ENCODE measurements at regions not wholly inside any gene's neighbourhood (a gene's known extent, or its start where the extent isn't known, plus 50 kb on each side); places are given as distances from the start of the nearest gene placed in this dataset.

GRCh38 chr11:119807402-119807801 lies 78.4 kb upstream of the NECTIN1 start:
- Histone ChIP-seq H3K36me3 (ENCODE audit: insufficient read depth, low read length) (no peaks in the 10 kb centered on the region), H3K4me1 (ENCODE audit: insufficient read depth, low read length) (no peaks in the 10 kb centered on the region), H3K9me3 (ENCODE audit: control insufficient read depth in 1 of 2, low read length in 2 of 2) (no peaks in the 10 kb centered on the region), H3K4me3 (ENCODE audit: low read length in 2 of 2) (no peak overlapping the region), H3K27ac (ENCODE audit: low read depth, low read length) (no peak overlapping the region), H3K27me3 (ENCODE audit: insufficient read depth, low read length) (no peaks in the 10 kb centered on the region)
- intact Hi-C loops (cut with micrococcal nuclease), result no loop called here
- CTCF ChIA-PET (ENCODE audit: partially characterized antibody), result no interaction called here
- POLR2A ChIA-PET (ENCODE audit: partially characterized antibody), result no interaction called here
- Mint-ChIP-seq H3K36me3 (no peaks in the 10 kb centered on the region), H3K4me1 (no peaks in the 10 kb centered on the region), H3K9me3 (no peaks in the 10 kb centered on the region), H3K4me3 (no peak overlapping the region), H3K27ac (no peak overlapping the region), H3K27me3 (peaks cover 0 to 4% of the 10 kb centered on the region in 2 donors)
- DNase-seq, result no peak

GRCh38 chr11:119806064-119806915 lies 77.3 kb upstream of the NECTIN1 start:
- Histone ChIP-seq H3K27ac (ENCODE audit: low read depth, low read length) (no peak overlapping the region), H3K4me3 (ENCODE audit: low read length in 2 of 2) (no peak overlapping the region), H3K27me3 (ENCODE audit: insufficient read depth, low read length) (no peaks in the 10 kb centered on the region), H3K9me3 (ENCODE audit: control insufficient read depth in 1 of 2, low read length in 2 of 2) (no peaks in the 10 kb centered on the region), H3K36me3 (ENCODE audit: insufficient read depth, low read length) (no peaks in the 10 kb centered on the region), H3K4me1 (ENCODE audit: insufficient read depth, low read length) (no peaks in the 10 kb centered on the region)
- CTCF ChIA-PET (ENCODE audit: partially characterized antibody), result no interaction called here
- H3K27ac Mint-ChIP-seq, result no peak overlapping the region
- intact Hi-C loops (cut with micrococcal nuclease), result no loop called here
- no peaks in the 10 kb centered on the region for H3K4me1 Mint-ChIP-seq
- no peak overlapping the region for H3K4me3 Mint-ChIP-seq
- POLR2A ChIA-PET (ENCODE audit: partially characterized antibody), result no interaction called here
- no peak for DNase-seq
- H3K27me3 Mint-ChIP-seq, result peaks cover 0 to 7% of the 10 kb centered on the region in 2 donors
- no peaks in the 10 kb centered on the region for H3K9me3 Mint-ChIP-seq
- no peaks in the 10 kb centered on the region for H3K36me3 Mint-ChIP-seq

- H3K27me3 Mint-ChIP-seq, result peaks cover 0 to 7% of the 10 kb centered on the region in 2 donors
- no peaks in the 10 kb centered on the region for H3K4me1 Mint-ChIP-seq
- H3K36me3 Mint-ChIP-seq, result no peaks in the 10 kb centered on the region
- Histone ChIP-seq H3K36me3 (ENCODE audit: insufficient read depth, low read length) (no peaks in the 10 kb centered on the region), H3K27ac (ENCODE audit: low read depth, low read length) (no peak overlapping the region), H3K4me3 (ENCODE audit: low read length in 2 of 2) (no peak overlapping the region), H3K9me3 (ENCODE audit: control insufficient read depth in 1 of 2, low read length in 2 of 2) (no peaks in the 10 kb centered on the region), H3K27me3 (ENCODE audit: insufficient read depth, low read length) (no peaks in the 10 kb centered on the region), H3K4me1 (ENCODE audit: insufficient read depth, low read length) (no peaks in the 10 kb centered on the region)
- intact Hi-C loops (cut with micrococcal nuclease), result no loop called here
- H3K27ac Mint-ChIP-seq, result no peak overlapping the region
- ChIA-PET CTCF (ENCODE audit: partially characterized antibody) (no interaction called here), POLR2A (ENCODE audit: partially characterized antibody) (no interaction called here)
- H3K4me3 Mint-ChIP-seq, result no peak overlapping the region
- H3K9me3 Mint-ChIP-seq, result no peaks in the 10 kb centered on the region
- DNase-seq, result no peak
Observed at GRCh38 chr11:119805663-119806062, 76.7 kb upstream of the NECTIN1 start.

GRCh38 chr11:119804698-119805097 lies 75.7 kb upstream of the NECTIN1 start:
- ChIA-PET CTCF (ENCODE audit: partially characterized antibody) (no interaction called here), POLR2A (ENCODE audit: partially characterized antibody) (no interaction called here)
- no peaks in the 10 kb centered on the region for H3K9me3 ChIP-seq (ENCODE audit: control insufficient read depth in 1 of 2, low read length in 2 of 2)
- intact Hi-C loops (cut with micrococcal nuclease), result no loop called here
- H3K27ac ChIP-seq (ENCODE audit: low read depth, low read length), result no peak overlapping the region
- no peak overlapping the region for H3K27ac Mint-ChIP-seq
- no peaks in the 10 kb centered on the region for H3K27me3 ChIP-seq (ENCODE audit: insufficient read depth, low read length)
- peaks cover 0 to 9% of the 10 kb centered on the region in 2 donors for H3K27me3 Mint-ChIP-seq
- DNase-seq, result no peak
- no peaks in the 10 kb centered on the region for H3K4me1 ChIP-seq (ENCODE audit: insufficient read depth, low read length)
- no peak overlapping the region for H3K4me3 Mint-ChIP-seq
- H3K4me3 ChIP-seq (ENCODE audit: low read length in 2 of 2), result no peak overlapping the region
- no peaks in the 10 kb centered on the region for H3K4me1 Mint-ChIP-seq
- no peaks in the 10 kb centered on the region for H3K36me3 ChIP-seq (ENCODE audit: insufficient read depth, low read length)
- no peaks in the 10 kb centered on the region for H3K9me3 Mint-ChIP-seq
- H3K36me3 Mint-ChIP-seq, result no peaks in the 10 kb centered on the region

GRCh38 chr11:119803726-119804294 lies 74.8 kb upstream of the NECTIN1 start:
- H3K27me3 Mint-ChIP-seq, result peaks cover 3 to 12% of the 10 kb centered on the region in 2 donors

GRCh38 chr11:119803139-119803538 lies 74.1 kb upstream of the NECTIN1 start:
- H3K9me3 ChIP-seq (ENCODE audit: control insufficient read depth in 1 of 2, low read length in 2 of 2), result no peaks in the 10 kb centered on the region
- H3K27me3 Mint-ChIP-seq, result peaks cover 7 to 14% of the 10 kb centered on the region in 2 donors
- H3K27ac Mint-ChIP-seq, result no peak overlapping the region
- no peaks in the 10 kb centered on the region for H3K27me3 ChIP-seq (ENCODE audit: insufficient read depth, low read length)
- ChIA-PET POLR2A (ENCODE audit: partially characterized antibody) (no interaction called here), CTCF (ENCODE audit: partially characterized antibody) (no interaction called here)
- H3K9me3 Mint-ChIP-seq, result no peaks in the 10 kb centered on the region
- no peaks in the 10 kb centered on the region for H3K4me1 Mint-ChIP-seq
- H3K36me3 Mint-ChIP-seq, result no peaks in the 10 kb centered on the region
- DNase-seq, result no peak
- no peaks in the 10 kb centered on the region for H3K4me1 ChIP-seq (ENCODE audit: insufficient read depth, low read length)
- H3K4me3 Mint-ChIP-seq, result no peak overlapping the region
- no peak overlapping the region for H3K27ac ChIP-seq (ENCODE audit: low read depth, low read length)
- H3K4me3 ChIP-seq (ENCODE audit: low read length in 2 of 2), result no peak overlapping the region
- intact Hi-C loops (cut with micrococcal nuclease), result no loop called here
- no peaks in the 10 kb centered on the region for H3K36me3 ChIP-seq (ENCODE audit: insufficient read depth, low read length)

More at GRCh38 chr11:119803726-119804294, 74.8 kb upstream of the NECTIN1 start:
- POLR2A ChIA-PET (ENCODE audit: partially characterized antibody), result no interaction called here
- Histone ChIP-seq H3K9me3 (ENCODE audit: control insufficient read depth in 1 of 2, low read length in 2 of 2) (no peaks in the 10 kb centered on the region), H3K27ac (ENCODE audit: low read depth, low read length) (no peak overlapping the region), H3K4me1 (ENCODE audit: insufficient read depth, low read length) (no peaks in the 10 kb centered on the region), H3K4me3 (ENCODE audit: low read length in 2 of 2) (no peak overlapping the region), H3K27me3 (ENCODE audit: insufficient read depth, low read length) (no peaks in the 10 kb centered on the region), H3K36me3 (ENCODE audit: insufficient read depth, low read length) (no peaks in the 10 kb centered on the region)
- Mint-ChIP-seq H3K36me3 (no peaks in the 10 kb centered on the region), H3K9me3 (no peaks in the 10 kb centered on the region), H3K27ac (no peak overlapping the region), H3K4me1 (no peaks in the 10 kb centered on the region), H3K4me3 (no peak overlapping the region)
- intact Hi-C loops (cut with micrococcal nuclease), result no loop called here
- CTCF ChIA-PET (ENCODE audit: partially characterized antibody), result no interaction called here
- no peak for DNase-seq

- no peaks in the 10 kb centered on the region for H3K27me3 ChIP-seq (ENCODE audit: insufficient read depth, low read length)
- POLR2A ChIA-PET (ENCODE audit: partially characterized antibody), result no interaction called here
- no peak overlapping the region for H3K27ac ChIP-seq (ENCODE audit: low read depth, low read length)
- H3K36me3 ChIP-seq (ENCODE audit: insufficient read depth, low read length), result no peaks in the 10 kb centered on the region
- CTCF ChIA-PET (ENCODE audit: partially characterized antibody), result no interaction called here
- no peak for DNase-seq
- no peaks in the 10 kb centered on the region for H3K9me3 ChIP-seq (ENCODE audit: control insufficient read depth in 1 of 2, low read length in 2 of 2)
- H3K4me3 ChIP-seq (ENCODE audit: low read length in 2 of 2), result no peak overlapping the region
- Mint-ChIP-seq H3K27me3 (peaks cover 7 to 14% of the 10 kb centered on the region in 2 donors), H3K27ac (no peak overlapping the region), H3K36me3 (no peaks in the 10 kb centered on the region), H3K4me1 (no peaks in the 10 kb centered on the region), H3K9me3 (no peaks in the 10 kb centered on the region), H3K4me3 (no peak overlapping the region)
- intact Hi-C loops (cut with micrococcal nuclease), result no loop called here
- H3K4me1 ChIP-seq (ENCODE audit: insufficient read depth, low read length), result no peaks in the 10 kb centered on the region
Observed at GRCh38 chr11:119802670-119803069, 73.7 kb upstream of the NECTIN1 start.
